ENCODE measurements at regions not wholly inside any gene's neighbourhood (a gene's known extent, or its start where the extent isn't known, plus 50 kb on each side); places are given as distances from the start of the nearest gene placed in this dataset.

DNA sequence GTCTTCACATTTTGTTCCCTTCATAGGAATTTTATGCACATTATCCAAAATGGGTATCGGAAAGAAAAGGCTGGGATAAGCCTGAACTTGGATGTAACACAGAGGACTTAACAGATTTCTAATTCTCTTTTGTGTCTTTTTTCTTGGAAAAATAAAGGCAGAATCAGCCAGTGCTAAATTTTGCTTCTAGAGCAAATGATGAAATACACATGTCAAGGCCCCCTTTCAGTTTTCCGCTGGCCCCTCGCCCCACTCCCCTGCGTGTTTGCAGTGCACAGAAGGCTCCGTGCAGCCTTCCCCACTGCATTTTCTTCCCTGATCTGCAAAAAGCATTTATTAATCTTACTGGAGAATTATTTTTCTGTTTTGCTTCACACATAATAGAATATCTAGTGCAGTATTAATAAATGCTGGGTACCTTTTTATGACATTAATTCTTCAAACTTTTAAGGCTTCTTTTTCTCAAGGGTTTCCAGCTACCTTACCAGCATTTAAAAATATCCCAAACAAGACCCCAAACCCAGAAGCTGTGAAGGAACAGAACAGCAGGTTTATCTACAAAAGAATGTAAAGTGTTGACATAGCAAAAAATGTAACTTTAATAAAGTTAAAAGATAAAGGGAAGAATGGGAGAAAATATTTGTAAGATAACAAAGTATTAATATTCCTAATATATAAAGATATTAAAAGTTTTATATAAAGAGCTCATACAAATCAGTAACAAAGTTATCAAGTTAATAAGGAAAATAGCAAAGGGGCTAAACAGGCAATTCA is 81.3 kb upstream of the SPTBN1 start:
- H3K4me2 ChIP-seq (replicated peaks; ENCODE audit: extremely low read depth, low read length, poor library complexity, severe bottlenecking) = no peak overlapping the region
- no peak overlapping the region for H3K27ac ChIP-seq (ENCODE audit: low read depth in 1 of 2, low read length in 2 of 2)
- DNase-seq = no peak
- no peaks in the 10 kb centered on the region for H3K79me2 ChIP-seq (ENCODE audit: insufficient read depth, low read length)
- H3K36me3 ChIP-seq (replicated peaks in 1 of 2; ENCODE audit: control insufficient read depth in 1 of 2, insufficient read depth in 2 of 2, low read length in 2 of 2) = no peaks in the 10 kb centered on the region
- no peak overlapping the region for H3K27ac Mint-ChIP-seq
- H3K9ac ChIP-seq (ENCODE audit: insufficient read depth, low read length, poor library complexity, severe bottlenecking) = no peak overlapping the region
- TF ChIP-seq, protein P1, sequence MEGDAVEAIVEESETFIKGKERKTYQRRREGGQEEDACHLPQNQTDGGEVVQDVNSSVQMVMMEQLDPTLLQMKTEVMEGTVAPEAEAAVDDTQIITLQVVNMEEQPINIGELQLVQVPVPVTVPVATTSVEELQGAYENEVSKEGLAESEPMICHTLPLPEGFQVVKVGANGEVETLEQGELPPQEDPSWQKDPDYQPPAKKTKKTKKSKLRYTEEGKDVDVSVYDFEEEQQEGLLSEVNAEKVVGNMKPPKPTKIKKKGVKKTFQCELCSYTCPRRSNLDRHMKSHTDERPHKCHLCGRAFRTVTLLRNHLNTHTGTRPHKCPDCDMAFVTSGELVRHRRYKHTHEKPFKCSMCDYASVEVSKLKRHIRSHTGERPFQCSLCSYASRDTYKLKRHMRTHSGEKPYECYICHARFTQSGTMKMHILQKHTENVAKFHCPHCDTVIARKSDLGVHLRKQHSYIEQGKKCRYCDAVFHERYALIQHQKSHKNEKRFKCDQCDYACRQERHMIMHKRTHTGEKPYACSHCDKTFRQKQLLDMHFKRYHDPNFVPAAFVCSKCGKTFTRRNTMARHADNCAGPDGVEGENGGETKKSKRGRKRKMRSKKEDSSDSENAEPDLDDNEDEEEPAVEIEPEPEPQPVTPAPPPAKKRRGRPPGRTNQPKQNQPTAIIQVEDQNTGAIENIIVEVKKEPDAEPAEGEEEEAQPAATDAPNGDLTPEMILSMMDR (IDR thresholded peaks at IDR 0.05) = no peak
- no peak overlapping the region for H2AFZ ChIP-seq (ENCODE audit: insufficient read depth, low read depth, low read length, poor library complexity, severe bottlenecking)
- H3K4me3 ChIP-seq (replicated peaks in 1 of 3; ENCODE audit: low read depth in 2 of 3, low read length in 3 of 3) = no peak overlapping the region
- H3K9me3 ChIP-seq (replicated peaks in 1 of 2; ENCODE audit: control insufficient read depth in 1 of 2, insufficient read depth in 1 of 2, low read length in 2 of 2) = no peaks in the 10 kb centered on the region
- H3K4me3 Mint-ChIP-seq = no peak overlapping the region
- H3K27me3 Mint-ChIP-seq (ENCODE audit: low read depth in 3 of 3) = peaks cover 2 to 5% (median 5%) of the 10 kb centered on the region in 3 donors
- no peaks in the 10 kb centered on the region for H3K36me3 Mint-ChIP-seq
- no peaks in the 10 kb centered on the region for H3K27me3 ChIP-seq (ENCODE audit: control insufficient read depth in 2 of 2, insufficient read depth in 2 of 2, low read length in 2 of 2)
- peaks cover 0 to 6% (median 2%) of the 10 kb centered on the region in 7 donors for H3K9me3 Mint-ChIP-seq
- H4K20me1 ChIP-seq (ENCODE audit: insufficient read depth, low read length) = no peaks in the 10 kb centered on the region
- intact Hi-C loops (cut with micrococcal nuclease) = no loop called here
- no peaks in the 10 kb centered on the region for H3K4me1 Mint-ChIP-seq
- WGBS (ENCODE audit: insufficient coverage) = 100% methylated on average over 2 of the region's 5 CpGs
- no peaks in the 10 kb centered on the region for H3K4me1 ChIP-seq (ENCODE audit: control insufficient read depth in 1 of 2, insufficient read depth in 2 of 2, low read length in 2 of 2)

DNA sequence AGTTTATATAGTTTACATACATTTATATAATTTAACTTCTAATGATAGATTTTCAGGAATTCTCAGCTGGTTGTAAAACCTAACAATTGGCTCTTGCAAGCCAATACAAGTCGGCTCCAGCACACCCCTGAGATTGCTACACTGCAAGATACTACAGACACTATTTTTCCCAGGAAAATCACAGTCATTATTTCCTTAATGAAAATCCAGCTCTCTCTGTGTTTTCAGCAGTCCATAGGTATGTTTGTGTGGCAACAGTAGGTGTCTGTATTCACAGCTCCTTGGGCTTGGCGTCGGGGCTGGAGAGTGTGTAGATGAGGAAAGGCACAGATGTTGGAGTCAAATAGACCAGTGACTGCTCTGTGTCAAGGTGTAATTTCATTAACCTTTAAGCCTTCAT is 78.7 kb upstream of the SPTBN1 start:
- Mint-ChIP-seq H3K36me3 (no peaks in the 10 kb centered on the region), H3K4me3 (no peak overlapping the region), H3K27me3 (ENCODE audit: low read depth in 3 of 3) (peaks cover 0 to 5% (median 5%) of the 10 kb centered on the region in 3 donors), H3K9me3 (peaks cover 0 to 4% (median 0%) of the 10 kb centered on the region in 7 donors), H3K4me1 (no peaks in the 10 kb centered on the region), H3K27ac (no peak overlapping the region)
- H3K4me3 ChIP-seq (replicated peaks in 1 of 3; ENCODE audit: low read depth in 2 of 3, low read length in 3 of 3) = no peak overlapping the region
- no peak overlapping the region for H3K27ac ChIP-seq (ENCODE audit: low read depth in 1 of 2, low read length in 2 of 2)
- no peak for DNase-seq
- H4K20me1 ChIP-seq (ENCODE audit: insufficient read depth, low read length) = no peaks in the 10 kb centered on the region
- no peaks in the 10 kb centered on the region for H3K27me3 ChIP-seq (ENCODE audit: control insufficient read depth in 2 of 2, insufficient read depth in 2 of 2, low read length in 2 of 2)
- no peak overlapping the region for H3K9ac ChIP-seq (ENCODE audit: insufficient read depth, low read length, poor library complexity, severe bottlenecking)
- H3K4me2 ChIP-seq (replicated peaks; ENCODE audit: extremely low read depth, low read length, poor library complexity, severe bottlenecking) = no peak overlapping the region
- no CpG with 5 or more reads among the region's 3 CpGs for WGBS (ENCODE audit: insufficient coverage)
- H3K9me3 ChIP-seq (replicated peaks in 1 of 2; ENCODE audit: control insufficient read depth in 1 of 2, insufficient read depth in 1 of 2, low read length in 2 of 2) = no peaks in the 10 kb centered on the region
- TF ChIP-seq, protein P1 (IDR thresholded peaks at IDR 0.05) = no peak
- no peaks in the 10 kb centered on the region for H3K4me1 ChIP-seq (ENCODE audit: control insufficient read depth in 1 of 2, insufficient read depth in 2 of 2, low read length in 2 of 2)
- intact Hi-C loops (cut with micrococcal nuclease) = no loop called here
- H2AFZ ChIP-seq (ENCODE audit: insufficient read depth, low read depth, low read length, poor library complexity, severe bottlenecking) = no peak overlapping the region
- no peaks in the 10 kb centered on the region for H3K79me2 ChIP-seq (ENCODE audit: insufficient read depth, low read length)
- H3K36me3 ChIP-seq (replicated peaks in 1 of 2; ENCODE audit: control insufficient read depth in 1 of 2, insufficient read depth in 2 of 2, low read length in 2 of 2) = no peaks in the 10 kb centered on the region

All from CD14-positive monocyte (primary cell).